ENCODE measurements at regions not wholly inside any gene's neighbourhood (a gene's known extent, or its start where the extent isn't known, plus 50 kb on each side); places are given as distances from the start of the nearest gene placed in this dataset.

GRCh38 chr12:38399711-38400206 lies 83.2 kb downstream of the ALG10B start:
- TF ChIP-seq CTCF (IDR thresholded peaks at IDR 0.05; ENCODE audit: extremely low read depth, insufficient read depth, missing control alignments) = no peak
- in situ Hi-C loops (cut with MboI; ENCODE audit: low pct_unique_long_range_greater_than_20kb, low sequenced_read_pairs, unreplicated experiment) = no loop called here
- no peak for DNase-seq (ENCODE audit: low spot score)

DNA sequence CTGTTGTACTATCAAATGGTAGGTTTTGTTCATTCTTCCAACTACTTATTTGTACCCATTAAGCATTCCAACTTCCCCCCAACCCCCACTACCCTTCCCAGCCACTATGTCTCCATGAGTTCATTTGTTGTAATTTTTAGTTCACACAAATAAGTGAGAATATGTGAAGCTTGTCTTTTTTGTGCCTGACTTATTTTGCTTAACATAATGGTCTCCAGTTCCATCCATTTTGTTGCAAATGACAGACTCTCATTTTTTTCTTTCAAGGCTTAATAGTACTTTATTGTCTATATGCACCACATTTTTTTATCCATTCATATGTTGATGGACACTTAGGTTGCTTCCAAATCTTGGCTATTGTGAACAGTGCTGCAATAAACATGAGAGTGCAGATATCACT lies 86.2 kb downstream of the ALG10B start:
- TF ChIP-seq CTCF (IDR thresholded peaks at IDR 0.05; ENCODE audit: extremely low read depth, insufficient read depth, missing control alignments) = no peak
- no peak for DNase-seq (ENCODE audit: low spot score)
- in situ Hi-C loops (cut with MboI; ENCODE audit: low pct_unique_long_range_greater_than_20kb, low sequenced_read_pairs, unreplicated experiment) = no loop called here

- TF ChIP-seq CTCF (IDR thresholded peaks at IDR 0.05; ENCODE audit: extremely low read depth, insufficient read depth, missing control alignments) = no peak
- in situ Hi-C loops (cut with MboI; ENCODE audit: low pct_unique_long_range_greater_than_20kb, low sequenced_read_pairs, unreplicated experiment) = no loop called here
Observed at GRCh38 chr12:38409511-38409910, 92.9 kb downstream of the ALG10B start.

GRCh38 chr12:38411426-38411825 lies 94.9 kb downstream of the ALG10B start:
- DNase-seq (ENCODE audit: low spot score) = no peak
- in situ Hi-C loops (cut with MboI; ENCODE audit: low pct_unique_long_range_greater_than_20kb, low sequenced_read_pairs, unreplicated experiment) = no loop called here
- TF ChIP-seq CTCF (IDR thresholded peaks at IDR 0.05; ENCODE audit: extremely low read depth, insufficient read depth, missing control alignments) = no peak

More at GRCh38 chr12:38409511-38409910, 92.9 kb downstream of the ALG10B start:
- no peak for DNase-seq (ENCODE audit: low spot score)

DNA sequence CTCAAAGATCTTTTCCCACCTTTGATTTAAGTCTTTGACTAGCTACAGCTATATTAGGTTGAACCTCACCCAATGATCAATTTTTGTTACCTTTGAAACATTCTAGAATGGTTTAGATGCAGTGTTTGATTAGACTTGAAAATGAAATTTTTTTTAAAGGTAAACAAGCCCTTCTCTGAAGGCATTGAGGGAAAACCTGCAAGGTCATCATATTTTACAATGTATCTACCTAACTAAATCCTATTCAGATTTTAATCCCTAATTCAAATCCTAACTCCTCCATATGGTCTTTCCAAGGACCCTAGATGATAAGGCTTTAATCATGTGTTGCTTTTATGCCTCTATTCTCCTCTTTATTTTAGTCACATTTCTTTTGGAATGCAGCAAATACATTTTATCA lies 95.4 kb downstream of the ALG10B start:
- no peak for DNase-seq (ENCODE audit: low spot score)
- TF ChIP-seq CTCF (IDR thresholded peaks at IDR 0.05; ENCODE audit: extremely low read depth, insufficient read depth, missing control alignments) = no peak
- in situ Hi-C loops (cut with MboI; ENCODE audit: low pct_unique_long_range_greater_than_20kb, low sequenced_read_pairs, unreplicated experiment) = no loop called here

- in situ Hi-C loops (cut with MboI; ENCODE audit: low pct_unique_long_range_greater_than_20kb, low sequenced_read_pairs, unreplicated experiment) = no loop called here
- no peak for TF ChIP-seq CTCF (IDR thresholded peaks at IDR 0.05; ENCODE audit: extremely low read depth, insufficient read depth, missing control alignments)
- no peak for DNase-seq (ENCODE audit: low spot score)
Observed at GRCh38 chr12:38417101-38417500, 100.5 kb downstream of the ALG10B start.

DNA sequence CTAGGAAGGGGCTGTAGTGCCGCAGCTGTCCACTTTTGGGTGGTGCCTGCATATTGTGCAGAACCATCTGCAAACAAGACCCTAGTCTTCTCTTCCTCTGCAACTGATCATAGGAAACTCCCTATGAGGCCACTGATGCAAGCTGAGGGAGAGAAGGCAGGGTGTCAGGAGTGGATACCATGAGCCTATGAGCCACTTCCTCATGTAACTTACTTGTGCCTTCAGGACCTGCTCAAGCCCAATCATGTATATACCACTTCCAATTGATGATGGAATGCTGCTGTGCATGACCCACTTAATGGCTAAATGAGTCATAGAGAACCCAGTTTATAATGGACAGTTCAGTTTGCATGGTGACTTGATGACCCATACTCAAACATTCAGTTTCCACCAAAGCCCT lies 107.9 kb downstream of the ALG10B start:
- no peak for TF ChIP-seq CTCF (IDR thresholded peaks at IDR 0.05; ENCODE audit: extremely low read depth, insufficient read depth, missing control alignments)
- in situ Hi-C loops (cut with MboI; ENCODE audit: low pct_unique_long_range_greater_than_20kb, low sequenced_read_pairs, unreplicated experiment) = no loop called here
- DNase-seq (ENCODE audit: low spot score) = no peak
